Subcutaneous abdominal adipose tissue (tissue), 5 donors: ENCODE measurements at regions not wholly inside any gene's neighbourhood (a gene's known extent, or its start where the extent isn't known, plus 50 kb on each side); places are given as distances from the start of the nearest gene placed in this dataset.

Source experiments
- H3K27ac ChIP-seq: one replicate; pipeline ENCODE4 v1.7.0; 2013; ENCODE audit warnings: low read depth, mild to moderate bottlenecking, inconsistent platforms, low read length, moderate library complexity
- H3K27me3 ChIP-seq, 5 donors: one replicate each; pipeline ENCODE4 v1.7.0; 2013; ENCODE audit warnings: low read length in 5 of 5, inconsistent platforms in 1 of 5; ENCODE audit not compliant: control insufficient read depth in 5 of 5, insufficient read depth in 4 of 5
- H3K36me3 ChIP-seq, 5 donors: one replicate each; pipeline ENCODE4 v1.7.0; 2013; ENCODE audit warnings: low read length in 5 of 5; ENCODE audit not compliant: control insufficient read depth in 5 of 5, insufficient read depth in 5 of 5
- H3K4me1 ChIP-seq, 5 donors: one replicate each; pipeline ENCODE4 v1.7.0; 2013; ENCODE audit warnings: low read length in 5 of 5, mild to moderate bottlenecking in 3 of 5, moderate library complexity in 1 of 5; ENCODE audit not compliant: control insufficient read depth in 5 of 5, insufficient read depth in 5 of 5
- H3K4me3 ChIP-seq, 5 donors: one replicate each; pipeline ENCODE4 v1.7.0; 2013; ENCODE audit warnings: low read length in 5 of 5, low read depth in 1 of 5
- H3K9ac ChIP-seq, 5 donors: one replicate each; pipeline ENCODE4 v1.7.0; 2013; ENCODE audit warnings: low read length in 5 of 5, mild to moderate bottlenecking in 4 of 5, moderate library complexity in 3 of 5
- H3K9me3 ChIP-seq, 5 donors: one replicate each; pipeline ENCODE4 v1.7.0; 2013; ENCODE audit warnings: low read length in 5 of 5; ENCODE audit not compliant: control insufficient read depth in 5 of 5
- donor health status: healthy.
- donor health status: healthy.
- donor health status: healthy.
- donor health status: healthy.
- donor health status: healthy.

DNA sequence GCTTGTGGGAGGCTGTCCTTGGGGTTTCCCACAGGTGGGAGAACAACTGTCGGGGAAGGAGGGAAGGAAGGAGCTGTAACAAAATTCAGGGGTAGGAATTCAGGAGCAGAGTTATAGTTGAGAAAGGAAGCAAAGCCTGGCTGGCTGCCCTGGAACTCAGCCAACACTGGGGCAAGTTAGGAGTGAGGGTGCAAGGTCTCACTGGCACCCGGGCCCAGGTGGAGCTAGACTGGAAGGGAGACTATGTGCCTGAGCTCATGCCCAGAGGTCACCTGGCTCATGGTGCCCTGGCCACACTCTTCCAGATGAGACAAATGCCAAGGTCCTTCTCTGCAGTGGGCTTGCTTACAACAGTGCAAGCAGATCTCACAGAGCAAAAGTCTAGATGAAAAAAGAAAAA lies 75.6 kb upstream of the ARHGAP28 start:
- H3K27me3 ChIP-seq: no peaks in the 10 kb centered on the region
- no peaks in the 10 kb centered on the region for H3K4me1 ChIP-seq
- H3K36me3 ChIP-seq: no peaks in the 10 kb centered on the region
- H3K27ac ChIP-seq: no peak overlapping the region
- no peak overlapping the region for H3K9ac ChIP-seq
- no peak overlapping the region for H3K4me3 ChIP-seq
- H3K9me3 ChIP-seq: no peaks in the 10 kb centered on the region

DNA sequence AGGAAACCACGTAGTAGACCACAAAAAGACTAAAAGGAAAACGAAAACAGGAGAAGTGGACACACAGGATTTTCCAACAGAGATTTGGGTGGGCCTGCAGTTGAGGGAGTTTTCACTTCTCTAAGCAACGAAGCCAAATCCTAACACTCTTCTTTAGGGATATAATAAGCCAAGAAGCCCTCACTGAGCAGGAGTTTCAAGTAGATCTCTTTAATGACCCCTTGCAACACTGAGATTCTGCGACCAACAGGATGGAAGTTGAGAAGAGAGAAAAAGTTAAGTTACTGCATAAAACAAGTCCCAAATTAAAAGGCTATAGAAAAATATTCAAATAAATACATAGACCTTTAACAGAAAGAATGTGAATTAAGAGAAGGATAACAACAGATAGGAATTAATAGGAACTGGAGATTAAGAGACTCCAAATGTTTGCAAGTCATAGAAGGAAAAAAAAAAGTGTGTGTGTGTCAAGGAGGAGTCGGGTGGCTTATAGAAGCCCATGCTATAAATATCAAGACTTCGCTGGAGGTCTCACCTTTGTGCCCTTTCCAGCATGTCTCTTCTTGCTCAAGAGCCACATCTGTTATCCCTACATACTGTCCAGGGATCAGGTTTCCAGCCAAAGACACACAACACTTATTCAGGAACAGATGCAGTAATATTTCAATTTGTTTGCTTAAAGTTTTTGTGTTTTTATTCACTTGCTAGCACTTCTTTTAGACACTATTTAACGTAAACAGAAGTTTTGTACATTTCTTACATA lies 69.4 kb upstream of the ARHGAP28 start:
- Histone ChIP-seq H3K27ac (no peak overlapping the region), H3K36me3 (no peaks in the 10 kb centered on the region), H3K9me3 (no peaks in the 10 kb centered on the region), H3K4me1 (peaks cover 0 to 10% (median 3%) of the 10 kb centered on the region in 5 donors), H3K27me3 (no peaks in the 10 kb centered on the region), H3K4me3 (no peak overlapping the region), H3K9ac (no peak overlapping the region)

DNA sequence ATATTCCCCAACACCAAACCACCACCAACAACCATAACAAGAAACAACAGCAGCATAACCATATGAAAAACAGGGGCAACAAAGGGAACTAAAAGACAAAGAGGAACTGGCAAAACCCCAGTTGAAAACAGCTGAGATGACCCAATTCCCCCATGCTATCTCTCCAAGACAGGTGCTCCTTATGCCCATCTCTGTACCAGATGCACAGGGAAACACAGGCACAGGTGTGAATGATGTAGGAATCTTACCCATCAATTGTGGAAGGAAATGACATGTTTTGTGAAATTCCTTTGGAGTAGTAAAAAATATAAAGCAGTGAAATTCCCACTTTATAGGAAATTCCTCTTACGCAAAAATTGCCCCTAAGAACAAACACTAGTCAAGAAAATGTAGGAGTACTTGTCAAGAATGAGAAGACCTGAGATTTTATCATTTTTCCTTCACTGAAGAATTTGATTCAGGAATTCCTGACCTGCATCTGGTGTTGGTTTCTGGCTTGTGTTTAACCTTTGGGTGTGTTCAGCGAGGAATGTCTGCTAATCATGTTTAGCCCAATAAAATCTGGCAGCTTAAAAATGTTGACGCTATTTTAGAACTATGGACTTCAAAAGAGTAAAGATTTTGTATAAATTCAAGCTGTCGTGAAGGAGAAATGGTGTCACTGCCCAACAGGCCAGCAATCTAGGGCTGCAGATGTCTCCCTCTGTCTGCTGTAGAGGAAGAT lies 67.7 kb upstream of the ARHGAP28 start:
- H3K4me3 ChIP-seq: no peak overlapping the region

DNA sequence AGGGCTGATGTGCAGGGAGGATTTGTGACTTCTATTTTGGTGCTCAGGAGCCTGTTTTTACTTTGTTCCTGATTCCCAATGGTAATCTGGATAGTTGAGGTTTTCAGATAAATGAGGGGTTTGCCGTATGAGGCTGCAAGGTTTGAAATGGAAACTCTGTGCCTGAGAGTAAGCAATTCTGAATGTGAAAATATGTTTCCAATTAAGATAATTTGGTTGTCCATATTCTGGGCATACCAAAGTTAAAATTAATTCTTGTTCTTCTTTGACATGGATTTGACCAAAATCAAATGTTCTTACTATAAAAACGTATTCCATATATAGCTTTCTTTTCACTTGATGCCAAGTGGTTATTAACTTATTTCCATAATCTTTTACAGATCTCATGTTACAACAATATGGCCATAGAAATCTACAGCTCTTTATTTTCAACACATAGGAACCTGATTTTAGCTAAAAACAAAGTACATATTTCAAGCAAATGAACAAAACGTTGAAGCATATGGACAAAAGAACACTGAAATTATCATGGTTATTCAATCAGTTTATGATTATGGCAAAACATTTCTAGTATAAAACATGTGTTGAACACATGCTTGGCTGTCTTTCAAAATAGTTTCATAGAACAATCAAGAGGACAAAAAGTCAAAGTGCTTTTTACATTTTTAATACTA lies 63.4 kb upstream of the ARHGAP28 start:
- peaks cover 0 to 4% (median 0%) of the 10 kb centered on the region in 5 donors for H3K4me1 ChIP-seq
- no peaks in the 10 kb centered on the region for H3K36me3 ChIP-seq
- no peaks in the 10 kb centered on the region for H3K27me3 ChIP-seq
- no peaks in the 10 kb centered on the region for H3K9me3 ChIP-seq
- no peak overlapping the region for H3K27ac ChIP-seq
- no peak overlapping the region for H3K9ac ChIP-seq
- no peak overlapping the region for H3K4me3 ChIP-seq

More for the DNA sequence above, 67.7 kb upstream of the ARHGAP28 start:
- Histone ChIP-seq H3K4me1 (peaks cover 0 to 10% (median 3%) of the 10 kb centered on the region in 5 donors), H3K9ac (no peak overlapping the region), H3K27me3 (no peaks in the 10 kb centered on the region), H3K27ac (no peak overlapping the region), H3K9me3 (no peaks in the 10 kb centered on the region), H3K36me3 (no peaks in the 10 kb centered on the region)

DNA sequence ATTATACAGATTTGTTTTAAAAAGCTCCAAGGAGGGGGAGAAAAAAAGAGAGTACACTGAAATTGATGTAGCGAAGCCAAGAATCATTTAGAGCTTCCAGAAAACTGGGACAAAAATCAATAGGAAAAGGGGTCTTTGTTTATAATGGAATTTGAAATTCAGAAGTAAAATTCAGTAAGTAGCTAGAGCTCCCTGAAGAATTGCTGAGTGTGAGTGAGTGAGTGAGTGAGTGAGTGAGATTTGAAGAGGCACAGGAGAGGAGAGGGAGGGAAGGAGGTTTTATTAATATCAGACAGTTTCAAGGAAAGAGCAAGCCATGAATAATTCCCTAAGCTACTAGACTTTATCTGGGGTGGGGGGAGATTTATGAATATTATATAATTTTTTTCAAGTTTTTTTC lies 60.7 kb upstream of the ARHGAP28 start:
- Histone ChIP-seq H3K36me3 (no peaks in the 10 kb centered on the region), H3K9ac (no peak overlapping the region), H3K4me3 (no peak overlapping the region), H3K4me1 (peaks cover 0 to 4% (median 0%) of the 10 kb centered on the region in 5 donors), H3K9me3 (no peaks in the 10 kb centered on the region), H3K27ac (no peak overlapping the region), H3K27me3 (no peaks in the 10 kb centered on the region)

DNA sequence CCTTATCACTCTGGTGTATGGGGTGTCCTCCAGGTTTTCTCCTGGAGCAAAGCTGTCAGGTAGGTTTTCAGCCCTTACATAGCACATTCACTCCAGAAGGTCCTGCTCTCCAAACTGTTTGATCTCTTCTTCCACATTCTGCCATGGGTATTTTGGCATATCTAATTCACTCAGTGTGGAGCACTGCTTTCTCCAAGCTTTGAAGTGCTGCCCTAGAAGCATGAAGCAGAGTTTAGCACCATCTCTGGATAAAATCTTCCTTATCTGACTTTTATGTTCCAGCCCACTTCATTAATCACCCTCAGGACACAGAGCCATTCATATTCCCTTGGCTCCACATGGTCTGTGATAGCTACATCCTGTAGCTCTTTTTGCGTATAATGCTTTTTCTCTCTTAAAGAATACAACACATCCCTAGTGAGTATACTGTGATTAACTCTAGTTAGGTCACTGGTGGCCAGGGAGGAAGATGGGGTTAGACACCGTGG lies 56.7 kb upstream of the ARHGAP28 start:
- H3K4me1 ChIP-seq: no peaks in the 10 kb centered on the region
- no peaks in the 10 kb centered on the region for H3K9me3 ChIP-seq
- no peak overlapping the region for H3K27ac ChIP-seq
- H3K27me3 ChIP-seq: no peaks in the 10 kb centered on the region
- H3K9ac ChIP-seq: no peak overlapping the region
- H3K4me3 ChIP-seq: no peak overlapping the region
- H3K36me3 ChIP-seq: no peaks in the 10 kb centered on the region

DNA sequence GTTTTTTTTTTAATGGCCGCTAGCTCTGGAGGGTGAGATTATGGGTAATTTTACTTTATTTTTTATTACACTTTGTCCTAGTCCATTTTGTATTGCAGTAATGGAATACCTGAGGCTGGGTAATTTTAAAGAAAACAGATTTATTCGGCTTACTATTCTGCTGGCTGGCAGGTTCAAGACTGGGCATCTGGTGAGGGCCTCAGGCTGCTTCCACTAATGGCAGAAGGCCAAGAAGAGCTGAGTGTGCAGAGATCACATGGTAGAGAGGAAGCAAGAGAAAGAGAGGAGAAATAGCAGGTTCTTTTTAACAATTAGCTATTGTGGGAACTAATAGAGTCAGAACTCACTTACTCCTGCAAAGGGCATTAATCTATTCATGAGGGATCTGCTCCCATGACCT lies 52.4 kb upstream of the ARHGAP28 start:
- Histone ChIP-seq H3K27ac (no peak overlapping the region), H3K27me3 (no peaks in the 10 kb centered on the region), H3K4me3 (no peak overlapping the region), H3K36me3 (no peaks in the 10 kb centered on the region), H3K9ac (no peak overlapping the region), H3K4me1 (no peaks in the 10 kb centered on the region), H3K9me3 (no peaks in the 10 kb centered on the region)

DNA sequence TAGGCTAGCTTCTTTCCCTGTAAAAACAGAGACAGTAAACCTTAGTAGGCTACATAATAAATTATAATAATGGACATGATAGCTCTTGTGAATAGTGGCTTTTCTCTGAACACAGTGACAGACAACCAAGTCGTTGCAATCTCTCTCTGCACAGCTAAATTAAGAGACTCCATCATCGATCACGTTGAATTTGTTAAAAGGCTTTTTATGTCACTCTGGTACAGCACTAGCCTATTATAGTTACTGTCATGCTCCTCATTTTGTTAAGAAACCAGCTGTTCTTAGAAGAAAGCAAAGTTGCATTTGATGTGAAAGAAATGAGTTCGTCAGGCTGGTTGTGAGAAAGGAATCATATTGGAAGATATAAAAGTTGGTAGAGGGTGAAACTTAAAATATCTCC lies 50.3 kb upstream of the ARHGAP28 start:
- Histone ChIP-seq H3K36me3 (no peaks in the 10 kb centered on the region), H3K9ac (no peak overlapping the region), H3K27ac (no peak overlapping the region), H3K9me3 (no peaks in the 10 kb centered on the region), H3K4me1 (peaks cover 0 to 8% (median 0%) of the 10 kb centered on the region in 5 donors), H3K4me3 (no peak overlapping the region), H3K27me3 (no peaks in the 10 kb centered on the region)
